Muscle layer of colon (tissue), 2 donors: ENCODE measurements at regions not wholly inside any gene's neighbourhood (a gene's known extent, or its start where the extent isn't known, plus 50 kb on each side); places are given as distances from the start of the nearest gene placed in this dataset.

Experiments used
- H3K27ac ChIP-seq: one replicate; pipeline ENCODE4 v1.7.0; 2013; ENCODE audit warnings: low read depth, mild to moderate bottlenecking, low read length, moderate library complexity
- H3K27me3 ChIP-seq, 2 donors: one replicate each; pipeline ENCODE4 v1.7.0; 2013; ENCODE audit warnings: low read length in 2 of 2, mild to moderate bottlenecking in 2 of 2; ENCODE audit not compliant: insufficient read depth in 2 of 2, control insufficient read depth in 1 of 2
- H3K36me3 ChIP-seq: one replicate; pipeline ENCODE4 v1.7.0; 2013; ENCODE audit warnings: mild to moderate bottlenecking, low read length; ENCODE audit not compliant: insufficient read depth
- H3K4me1 ChIP-seq: one replicate; pipeline ENCODE4 v1.7.0; 2013; ENCODE audit warnings: mild to moderate bottlenecking, low read length; ENCODE audit not compliant: insufficient read depth
- H3K4me3 ChIP-seq, 2 donors: one replicate each; pipeline ENCODE4 v1.7.0; 2013; ENCODE audit warnings: low read length in 2 of 2, low read depth in 1 of 2, mild to moderate bottlenecking in 1 of 2, moderate library complexity in 1 of 2
- H3K9ac ChIP-seq: one replicate; pipeline ENCODE4 v1.7.0; 2013; ENCODE audit warnings: low read length
- H3K9me3 ChIP-seq: one replicate; pipeline ENCODE4 v1.7.0; 2013; ENCODE audit warnings: mild to moderate bottlenecking, low read length
- donor health status: abdominal sarcoma.
- donor health status: Adenocarcinoma of cecum.

GRCh38 chr3:43793648-43794372 lies 103.1 kb downstream of the ABHD5 start:
- H3K27me3 ChIP-seq, result no peaks in the 10 kb centered on the region

GRCh38 chr3:43794776-43795175 lies 104.0 kb downstream of the ABHD5 start:
- no peaks in the 10 kb centered on the region for H3K9me3 ChIP-seq
- no peak overlapping the region for H3K4me3 ChIP-seq
- no peaks in the 10 kb centered on the region for H3K4me1 ChIP-seq
- H3K36me3 ChIP-seq, result no peaks in the 10 kb centered on the region
- no peak overlapping the region for H3K27ac ChIP-seq
- no peaks in the 10 kb centered on the region for H3K27me3 ChIP-seq
- no peak overlapping the region for H3K9ac ChIP-seq

More at GRCh38 chr3:43793648-43794372, 103.1 kb downstream of the ABHD5 start:
- H3K4me3 ChIP-seq, result no peak overlapping the region
- no peaks in the 10 kb centered on the region for H3K9me3 ChIP-seq
- H3K4me1 ChIP-seq, result no peaks in the 10 kb centered on the region
- no peak overlapping the region for H3K27ac ChIP-seq
- no peak overlapping the region for H3K9ac ChIP-seq
- H3K36me3 ChIP-seq, result no peaks in the 10 kb centered on the region

GRCh38 chr3:43795491-43795890 lies 104.8 kb downstream of the ABHD5 start:
- H3K36me3 ChIP-seq, result no peaks in the 10 kb centered on the region
- no peaks in the 10 kb centered on the region for H3K9me3 ChIP-seq
- no peak overlapping the region for H3K27ac ChIP-seq
- H3K27me3 ChIP-seq, result no peaks in the 10 kb centered on the region
- no peak overlapping the region for H3K4me3 ChIP-seq
- H3K9ac ChIP-seq, result no peak overlapping the region
- no peaks in the 10 kb centered on the region for H3K4me1 ChIP-seq

- Histone ChIP-seq H3K27ac (no peak overlapping the region), H3K9ac (no peak overlapping the region), H3K9me3 (no peaks in the 10 kb centered on the region), H3K4me3 (no peak overlapping the region), H3K36me3 (no peaks in the 10 kb centered on the region), H3K27me3 (no peaks in the 10 kb centered on the region), H3K4me1 (no peaks in the 10 kb centered on the region)
Observed at GRCh38 chr3:43796041-43796596, 105.4 kb downstream of the ABHD5 start.

- Histone ChIP-seq H3K9ac (no peak overlapping the region), H3K27ac (no peak overlapping the region)
Observed at GRCh38 chr3:43797794-43798193, 107.1 kb downstream of the ABHD5 start.

GRCh38 chr3:43810797-43811196 lies 120.1 kb downstream of the ABHD5 start:
- Histone ChIP-seq H3K4me3 (no peak overlapping the region), H3K27ac (no peak overlapping the region), H3K9ac (no peak overlapping the region), H3K27me3 (no peaks in the 10 kb centered on the region), H3K36me3 (no peaks in the 10 kb centered on the region), H3K9me3 (no peaks in the 10 kb centered on the region), H3K4me1 (no peaks in the 10 kb centered on the region)

More at GRCh38 chr3:43797794-43798193, 107.1 kb downstream of the ABHD5 start:
- H3K4me3 ChIP-seq, result no peak overlapping the region
- no peaks in the 10 kb centered on the region for H3K27me3 ChIP-seq
- H3K9me3 ChIP-seq, result no peaks in the 10 kb centered on the region
- no peaks in the 10 kb centered on the region for H3K36me3 ChIP-seq
- no peaks in the 10 kb centered on the region for H3K4me1 ChIP-seq

- no peaks in the 10 kb centered on the region for H3K36me3 ChIP-seq
- no peak overlapping the region for H3K4me3 ChIP-seq
- H3K9me3 ChIP-seq, result no peaks in the 10 kb centered on the region
- no peaks in the 10 kb centered on the region for H3K27me3 ChIP-seq
- H3K4me1 ChIP-seq, result no peaks in the 10 kb centered on the region
- H3K9ac ChIP-seq, result no peak overlapping the region
- no peak overlapping the region for H3K27ac ChIP-seq
Observed at GRCh38 chr3:43814461-43814860, 123.7 kb downstream of the ABHD5 start.

GRCh38 chr3:43816372-43816771 lies 125.6 kb downstream of the ABHD5 start:
- Histone ChIP-seq H3K9ac (no peak overlapping the region), H3K4me3 (no peak overlapping the region), H3K9me3 (no peaks in the 10 kb centered on the region), H3K27me3 (no peaks in the 10 kb centered on the region), H3K27ac (no peak overlapping the region), H3K4me1 (no peaks in the 10 kb centered on the region), H3K36me3 (no peaks in the 10 kb centered on the region)

GRCh38 chr3:43817064-43817463 lies 126.3 kb downstream of the ABHD5 start:
- Histone ChIP-seq H3K36me3 (no peaks in the 10 kb centered on the region), H3K27me3 (no peaks in the 10 kb centered on the region), H3K4me3 (no peak overlapping the region), H3K27ac (no peak overlapping the region), H3K9me3 (no peaks in the 10 kb centered on the region), H3K9ac (no peak overlapping the region), H3K4me1 (no peaks in the 10 kb centered on the region)

- H3K4me1 ChIP-seq, result no peaks in the 10 kb centered on the region
- H3K9me3 ChIP-seq, result no peaks in the 10 kb centered on the region
- no peak overlapping the region for H3K27ac ChIP-seq
- no peak overlapping the region for H3K9ac ChIP-seq
- H3K27me3 ChIP-seq, result no peaks in the 10 kb centered on the region
- no peaks in the 10 kb centered on the region for H3K36me3 ChIP-seq
- no peak overlapping the region for H3K4me3 ChIP-seq
Observed at GRCh38 chr3:43817825-43818224, 127.1 kb downstream of the ABHD5 start.

- Histone ChIP-seq H3K9me3 (no peaks in the 10 kb centered on the region), H3K4me1 (no peaks in the 10 kb centered on the region), H3K27me3 (no peaks in the 10 kb centered on the region), H3K27ac (no peak overlapping the region), H3K4me3 (no peak overlapping the region), H3K9ac (no peak overlapping the region), H3K36me3 (no peaks in the 10 kb centered on the region)
Observed at GRCh38 chr3:43818229-43818628, 127.5 kb downstream of the ABHD5 start.
